ENCODE measurements at regions not wholly inside any gene's neighbourhood (a gene's known extent, or its start where the extent isn't known, plus 50 kb on each side); places are given as distances from the start of the nearest gene placed in this dataset.

- no peak for TF ChIP-seq CTCF (IDR thresholded peaks at IDR 0.05; ENCODE audit: control insufficient read depth, extremely low read depth, insufficient read depth)
- no peak for DNase-seq (ENCODE audit: low read depth)
- no peak overlapping the region for H3K4me3 ChIP-seq (ENCODE audit: low read depth, low read length)
These were observed 63.6 kb upstream of the NGF start for GRCh38 chr1:115401676-115402075.

GRCh38 chr1:115400891-115401290 lies 62.8 kb upstream of the NGF start:
- no peak for DNase-seq (ENCODE audit: low read depth)
- TF ChIP-seq CTCF (IDR thresholded peaks at IDR 0.05; ENCODE audit: control insufficient read depth, extremely low read depth, insufficient read depth) = no peak

GRCh38 chr1:115400426-115400825 lies 62.4 kb upstream of the NGF start:
- TF ChIP-seq CTCF (IDR thresholded peaks at IDR 0.05; ENCODE audit: control insufficient read depth, extremely low read depth, insufficient read depth) = no peak
- no peak for DNase-seq (ENCODE audit: low read depth)
- H3K4me3 ChIP-seq (ENCODE audit: low read depth, low read length) = no peak overlapping the region

More at GRCh38 chr1:115400891-115401290, 62.8 kb upstream of the NGF start:
- no peak overlapping the region for H3K4me3 ChIP-seq (ENCODE audit: low read depth, low read length)

GRCh38 chr1:115398745-115399144 lies 60.7 kb upstream of the NGF start:
- no peak for TF ChIP-seq CTCF (IDR thresholded peaks at IDR 0.05; ENCODE audit: control insufficient read depth, extremely low read depth, insufficient read depth)
- no peak for DNase-seq (ENCODE audit: low read depth)
- H3K4me3 ChIP-seq (ENCODE audit: low read depth, low read length) = no peak overlapping the region
